Urothelium cell line (cell line): ENCODE measurements at regions not wholly inside any gene's neighbourhood (a gene's known extent, or its start where the extent isn't known, plus 50 kb on each side); places are given as distances from the start of the nearest gene placed in this dataset.
"Not testable (repeated sequence)": the region's sequence is repeated elsewhere in the genome, so short reads cannot be mapped to it uniquely, and the experiment has no call there.

Experiments used
- DNase-seq: peaks from one replicate; pipeline ENCODE4 v3.0.0; 2011; ENCODE audit warnings: low spot score, mixed read lengths
- FAIRE-seq: peaks from 2 replicates; lab custom pipeline; 2011; peaks lifted over from hg19 to GRCh38; lab: Jason Lieb, UNC

DNA sequence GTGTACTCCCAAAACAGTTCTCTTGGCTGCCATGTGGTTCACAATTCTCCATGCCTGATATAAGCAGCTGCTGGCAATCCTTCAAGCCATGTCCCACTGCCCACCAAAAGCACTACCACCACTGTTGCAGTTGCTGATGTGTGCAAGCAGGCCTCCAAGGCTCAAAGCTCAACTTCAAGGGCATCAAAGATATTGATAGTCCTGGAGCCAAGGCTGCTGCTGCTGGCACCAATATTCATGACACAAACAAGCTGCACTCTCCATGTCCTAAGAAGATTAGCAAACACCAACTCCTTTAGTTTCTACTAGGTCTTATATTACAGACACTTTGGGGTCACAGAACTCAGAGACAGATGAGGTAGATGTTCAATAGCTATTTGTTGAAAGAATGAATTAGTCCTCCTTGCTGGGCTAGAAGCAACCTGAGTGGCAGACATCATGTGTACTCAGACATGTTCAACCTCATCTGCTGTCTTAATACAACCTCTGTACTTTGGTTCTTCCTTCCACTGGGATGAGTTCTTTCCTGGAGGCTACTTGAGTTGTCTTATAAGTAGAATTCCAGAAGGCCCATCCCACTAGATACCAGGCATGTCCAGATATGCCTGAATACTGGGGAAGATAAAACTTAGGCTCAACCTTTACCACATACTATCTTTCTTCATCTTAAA lies 104.5 kb upstream of the UGP2 start:
- FAIRE-seq (no peak), DNase-seq (no peak)

DNA sequence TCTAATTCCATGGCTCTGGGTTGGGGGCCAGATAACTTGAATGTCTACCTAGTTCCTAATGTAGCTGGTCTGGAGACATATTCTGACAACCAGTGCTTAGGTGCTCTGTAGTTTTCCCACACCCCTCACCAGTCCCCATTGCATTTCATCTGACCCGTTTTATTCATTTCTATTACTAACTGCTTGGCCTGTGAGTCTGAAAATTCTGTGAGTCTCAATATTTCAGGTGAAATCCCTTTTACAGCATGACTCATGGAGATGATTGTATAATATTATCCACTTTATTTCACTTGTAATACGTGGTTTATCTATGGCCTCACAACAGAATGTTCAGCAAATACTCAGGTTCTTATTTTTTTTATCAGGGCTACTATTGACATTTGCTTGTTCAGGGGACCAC lies 103.7 kb upstream of the UGP2 start:
- DNase-seq (no peak), FAIRE-seq (no peak)

DNA sequence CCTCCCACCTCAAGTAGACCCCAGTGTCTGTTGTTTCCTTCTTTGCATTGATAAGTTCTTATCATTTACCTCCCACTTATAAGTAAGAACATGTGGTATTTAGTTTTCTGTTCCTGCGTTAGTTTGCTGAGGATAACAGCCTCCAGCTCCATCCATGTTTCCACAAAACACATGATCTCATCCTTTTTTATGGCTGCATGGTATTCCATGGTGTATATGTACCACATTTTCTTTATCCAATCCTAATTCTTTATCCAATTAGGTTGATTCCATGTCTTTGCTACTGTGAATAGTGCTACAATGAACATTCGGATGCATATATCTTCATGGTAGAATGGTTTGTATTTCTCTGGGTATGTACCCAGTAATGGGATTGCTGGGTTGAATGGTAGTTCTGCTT lies 102.5 kb upstream of the UGP2 start:
- not testable (repeated sequence) for FAIRE-seq, DNase-seq

DNA sequence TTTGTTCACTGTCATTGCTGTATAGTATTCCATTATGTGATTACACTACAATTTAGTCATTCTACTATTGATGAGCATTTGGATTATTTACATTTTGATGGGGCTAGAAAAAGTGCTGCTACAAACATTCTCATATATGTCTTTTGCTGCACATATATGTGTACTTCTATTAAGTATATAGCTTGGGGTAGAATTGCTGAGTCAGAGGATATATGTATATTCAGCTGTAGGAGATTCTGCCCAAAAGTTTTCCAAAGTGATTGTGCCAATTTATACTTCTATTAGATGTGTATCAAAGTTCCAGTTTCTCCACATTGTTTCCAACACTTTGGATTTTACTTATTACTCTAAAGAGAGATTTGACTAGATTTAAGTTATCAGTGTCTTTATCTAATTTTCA lies 101.7 kb upstream of the UGP2 start:
- no peak for DNase-seq

DNA sequence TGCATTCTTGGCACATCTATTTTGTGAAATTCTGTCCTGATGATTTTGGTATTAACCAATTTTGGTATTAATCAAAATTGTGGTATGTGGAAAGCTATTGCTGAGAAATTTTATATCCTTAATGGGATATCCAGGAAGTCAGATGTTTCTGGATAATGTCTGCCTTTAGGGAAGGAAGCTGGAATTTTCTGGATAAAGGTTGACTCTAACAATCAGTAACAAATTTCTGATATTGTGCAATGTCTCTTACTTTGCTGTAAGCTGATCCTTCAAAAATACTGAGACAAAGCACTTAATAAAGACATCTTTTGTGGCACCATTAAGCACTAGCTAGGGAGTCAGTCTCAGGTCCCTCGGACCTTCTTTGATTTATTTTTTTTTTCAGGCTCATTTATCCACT lies 100.8 kb upstream of the UGP2 start:
- DNase-seq: no peak

More for the DNA sequence above, 101.7 kb upstream of the UGP2 start:
- FAIRE-seq: no peak

DNA sequence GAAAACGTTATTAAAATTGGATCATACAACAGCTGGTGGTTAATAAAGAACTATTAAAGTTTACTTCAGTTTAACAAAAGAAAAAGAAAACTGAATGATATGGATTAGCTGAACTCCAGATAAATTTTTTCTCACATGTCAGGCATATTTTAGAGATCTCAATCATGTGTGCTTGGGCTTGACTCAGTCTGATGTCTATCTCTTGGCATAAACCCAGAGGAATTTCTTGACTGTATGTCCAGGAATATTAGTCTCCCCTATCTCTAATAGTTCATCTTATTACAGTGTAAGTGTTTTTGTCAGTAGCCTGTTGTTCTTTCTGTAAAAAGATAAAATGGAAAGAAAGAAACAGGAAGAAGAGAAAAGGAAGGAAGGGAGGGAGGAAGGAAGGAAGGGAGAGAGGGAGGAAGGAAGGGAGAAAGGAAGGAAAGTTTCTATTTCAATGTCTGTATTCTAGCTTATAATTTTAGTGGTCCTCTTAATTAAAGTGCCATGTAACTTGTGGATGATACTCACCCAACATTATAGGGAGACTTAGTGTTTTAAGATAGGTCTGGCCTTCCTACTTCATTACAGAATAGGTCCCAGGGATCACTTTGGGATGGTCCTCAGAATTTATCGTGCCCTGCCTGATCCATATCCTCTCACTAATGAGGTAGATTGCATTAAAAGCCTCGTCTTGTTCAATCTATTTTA lies 99.7 kb upstream of the UGP2 start:
- FAIRE-seq (peak; percentile 61), DNase-seq (no peak)

More for the DNA sequence above, 100.8 kb upstream of the UGP2 start:
- FAIRE-seq: no peak

DNA sequence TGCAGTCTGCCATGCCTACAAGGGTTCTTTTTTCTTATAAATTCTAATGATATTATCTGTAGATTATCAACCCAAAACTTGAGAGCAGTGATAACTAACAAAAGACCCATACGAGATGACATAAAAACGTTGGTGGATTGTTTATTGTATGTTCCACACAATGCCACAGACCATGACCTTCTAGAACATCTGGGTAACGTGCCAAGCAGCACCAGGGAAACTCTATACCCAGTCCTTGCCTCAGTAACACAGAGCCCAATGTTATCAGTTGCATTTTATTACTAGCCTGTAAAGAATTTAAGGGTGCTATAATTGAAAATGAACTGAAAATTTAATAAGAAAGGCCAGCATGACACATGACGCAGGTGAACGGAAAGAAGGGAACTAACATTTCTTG lies 99.1 kb upstream of the UGP2 start:
- DNase-seq (no peak), FAIRE-seq (no peak)

DNA sequence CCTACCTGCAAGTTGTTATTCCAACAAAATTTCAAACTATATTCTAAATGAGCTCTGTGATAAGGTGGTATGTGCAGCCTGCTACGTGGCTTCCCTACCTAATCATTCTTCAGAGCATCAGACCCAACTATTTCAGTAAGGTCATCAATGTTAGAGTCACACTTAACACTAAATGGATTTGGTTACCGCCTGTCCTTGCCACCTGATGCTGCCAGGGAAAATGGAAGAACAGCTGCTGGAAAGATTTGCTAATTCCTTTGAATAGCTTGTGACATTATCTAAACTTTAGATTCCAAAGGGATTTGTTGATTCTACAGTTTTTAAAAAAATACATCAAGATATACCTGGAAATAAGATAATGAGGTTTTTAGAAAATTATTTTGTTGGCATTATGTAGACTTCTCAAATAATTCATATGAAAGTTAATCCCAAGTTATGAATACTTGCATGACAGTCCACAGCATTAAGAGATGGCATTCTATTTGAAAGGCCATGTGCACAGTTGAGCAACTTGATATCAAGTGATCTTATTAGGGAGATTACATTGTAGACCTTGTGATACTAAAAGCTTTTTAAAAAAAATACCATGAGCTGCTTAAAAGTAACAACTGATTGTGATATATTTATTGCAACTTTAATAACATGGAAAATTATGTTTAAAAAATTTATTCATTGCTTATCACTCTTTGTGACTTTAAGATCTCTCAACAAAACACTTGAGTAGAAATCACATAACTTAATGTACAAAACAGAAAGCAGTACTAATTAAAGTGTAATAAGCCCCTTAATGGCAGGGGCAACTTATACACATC lies 98.3 kb upstream of the UGP2 start:
- FAIRE-seq: no peak
- DNase-seq: no peak

DNA sequence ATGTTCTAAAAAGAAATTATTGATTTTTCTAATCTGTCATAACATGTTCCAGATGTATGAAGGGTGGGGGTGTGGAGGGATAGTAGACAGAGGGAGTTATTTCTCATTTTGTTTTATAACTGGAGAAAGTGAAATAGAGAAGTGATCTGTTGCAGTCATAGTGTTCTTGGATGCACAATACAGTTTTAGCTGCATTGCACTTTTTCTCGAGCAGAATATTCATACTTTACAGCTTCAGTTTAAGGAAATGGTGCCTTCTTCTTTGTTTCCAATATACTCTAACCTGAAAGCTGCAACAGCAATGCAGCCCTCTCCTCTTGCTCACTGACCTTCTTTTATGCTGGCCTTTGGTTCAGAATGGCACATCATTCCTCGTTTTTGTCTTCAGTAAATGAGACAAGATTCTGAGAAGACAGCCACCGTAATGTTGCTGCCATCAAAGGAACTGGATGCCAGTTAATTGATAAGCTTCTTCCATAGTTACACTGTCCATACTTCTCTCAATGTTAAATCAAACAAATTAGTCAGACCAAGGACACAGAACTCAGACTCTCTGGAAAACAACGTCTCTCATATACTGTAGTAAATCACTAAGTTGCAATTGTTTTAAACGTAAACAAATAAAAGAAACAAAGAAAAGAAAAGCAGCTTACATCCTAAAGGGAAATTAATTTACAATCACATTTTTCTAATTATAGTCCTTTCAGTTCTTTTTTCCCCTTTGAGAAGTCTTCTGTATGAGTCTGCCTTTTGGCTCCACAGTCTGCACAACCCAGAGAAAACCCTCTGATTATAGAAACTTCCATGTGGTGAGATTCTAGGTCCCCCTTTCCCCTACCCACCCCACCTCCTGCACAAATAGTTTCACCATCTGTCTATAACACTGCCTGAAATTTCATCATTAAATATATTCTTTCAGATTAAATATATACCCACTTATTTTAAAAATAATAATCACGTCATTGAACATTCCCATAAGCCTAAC lies 97.4 kb upstream of the UGP2 start:
- FAIRE-seq (no peak), DNase-seq (no peak)

DNA sequence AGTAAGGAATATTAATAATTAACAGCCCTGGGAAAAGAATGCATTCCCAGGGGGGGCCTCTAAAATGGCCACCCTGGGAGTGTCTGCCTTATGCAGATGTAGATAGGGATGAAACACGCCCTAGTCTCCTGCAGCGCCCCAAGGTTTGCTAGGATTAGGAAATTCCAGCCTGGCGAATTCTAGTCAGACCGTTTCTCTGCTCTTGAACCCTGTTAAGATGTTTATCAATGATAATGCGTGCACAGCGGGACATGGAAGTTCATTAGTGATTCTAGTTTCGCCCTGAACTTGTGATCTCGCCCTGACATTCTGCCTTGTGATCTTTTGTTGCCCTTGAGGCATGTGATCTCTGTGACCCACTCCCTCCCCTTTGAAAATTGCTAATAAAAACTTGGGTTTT lies 95.1 kb upstream of the UGP2 start:
- FAIRE-seq, DNase-seq: not testable (repeated sequence)

DNA sequence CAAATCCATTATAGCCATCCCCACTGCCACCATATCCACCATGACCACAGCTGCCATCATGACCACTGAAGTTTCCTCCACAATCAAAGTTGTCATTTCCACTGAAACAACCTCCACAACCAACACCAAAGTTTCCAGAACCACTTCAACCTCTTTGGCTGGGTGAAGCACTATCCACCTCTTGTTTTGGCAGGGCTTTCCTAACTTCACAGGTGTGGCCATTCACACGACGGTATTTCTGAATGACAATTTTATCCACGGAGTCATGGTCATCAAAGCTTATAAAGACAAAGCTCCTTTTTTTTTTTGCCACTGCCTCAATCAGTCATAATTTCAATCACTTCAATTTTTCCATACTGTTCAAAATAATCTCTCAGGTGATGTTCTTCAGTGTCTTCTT lies 89.8 kb upstream of the UGP2 start:
- DNase-seq: no peak
- FAIRE-seq: no peak

DNA sequence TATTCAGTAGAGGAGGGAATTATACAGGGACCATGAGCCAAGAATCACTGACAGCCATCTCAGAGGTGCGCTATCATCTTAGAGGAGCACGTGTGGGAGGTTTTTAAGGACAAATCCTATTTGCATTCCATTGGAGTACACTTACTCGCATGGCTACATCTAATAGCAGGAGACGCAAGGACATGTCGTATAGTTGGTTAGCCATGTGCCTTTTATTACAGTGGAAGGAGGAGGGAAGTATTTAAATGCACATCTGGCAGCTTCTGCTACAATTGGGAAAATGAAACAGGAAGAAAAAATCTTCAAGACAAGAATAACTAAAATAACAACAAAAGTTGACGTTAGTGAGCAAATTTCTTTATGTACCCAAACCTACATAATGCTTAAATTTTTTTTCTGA lies 86.5 kb upstream of the UGP2 start:
- FAIRE-seq: no peak

DNA sequence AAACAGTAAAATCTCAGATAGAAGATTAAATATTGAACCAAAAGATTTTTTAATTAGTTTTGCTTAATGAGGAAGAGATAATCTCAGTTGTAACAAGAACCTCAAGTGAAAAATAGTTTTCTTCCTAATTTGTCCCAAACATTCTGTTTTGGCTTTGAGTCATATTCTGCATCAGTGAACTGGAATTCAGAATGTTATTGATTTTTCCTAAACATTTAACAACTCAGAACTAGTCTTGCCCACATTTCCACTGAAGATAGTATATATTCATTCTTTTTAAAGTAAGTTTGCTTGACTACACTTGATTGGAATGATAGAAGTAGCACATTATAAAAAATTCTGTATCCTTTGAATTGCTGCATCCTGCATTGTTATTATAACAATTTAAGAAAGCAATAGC lies 85.7 kb upstream of the UGP2 start:
- no peak for DNase-seq

More for the DNA sequence above, 86.5 kb upstream of the UGP2 start:
- DNase-seq: no peak

DNA sequence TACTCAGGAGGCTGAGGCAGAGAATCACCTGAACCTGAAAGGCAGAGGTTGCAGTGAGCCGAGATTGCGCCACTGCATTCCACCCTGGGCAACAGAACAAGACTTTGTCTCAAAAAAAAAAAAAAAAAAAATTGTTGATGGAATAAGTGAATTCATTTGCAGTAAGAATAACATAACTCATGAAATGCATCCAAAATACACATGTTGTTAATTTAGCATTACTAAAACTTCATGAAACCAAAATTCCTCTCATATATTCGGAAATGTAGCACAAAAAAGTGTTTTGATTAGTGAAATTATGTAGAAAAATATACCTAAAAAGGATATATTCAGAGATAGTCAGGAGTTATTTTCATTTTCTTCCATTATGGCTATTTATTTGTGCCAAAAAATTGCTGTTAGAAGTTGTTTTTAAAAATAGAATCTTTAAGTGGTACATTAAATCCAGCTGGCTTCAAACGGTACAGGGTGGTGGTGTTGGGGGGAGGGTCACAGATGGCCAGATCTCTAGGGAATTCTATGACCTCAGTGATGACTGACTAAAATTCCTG lies 78.2 kb upstream of the UGP2 start:
- FAIRE-seq: no peak
- no peak for DNase-seq

More for the DNA sequence above, 85.7 kb upstream of the UGP2 start:
- no peak for FAIRE-seq

DNA sequence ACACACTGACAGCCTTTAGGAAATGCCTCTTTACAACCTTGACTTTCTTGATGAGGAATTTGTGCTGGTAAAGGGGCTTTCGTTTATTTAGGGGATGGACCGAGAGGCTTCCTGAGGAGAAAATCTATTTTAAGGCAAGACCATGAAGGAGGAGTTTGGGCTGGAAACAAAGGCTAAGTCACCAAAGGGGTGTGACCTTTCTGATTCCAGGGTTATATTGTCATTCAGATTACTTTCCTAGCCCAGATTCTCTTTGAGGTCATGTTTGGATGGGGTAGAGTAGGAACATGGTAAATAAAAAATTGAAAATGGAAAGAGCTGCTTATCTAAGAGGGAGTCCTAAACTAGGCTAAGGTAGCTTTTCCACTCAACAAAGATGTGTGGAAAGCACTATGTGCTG lies 77.1 kb upstream of the UGP2 start:
- FAIRE-seq (no peak), DNase-seq (no peak)

DNA sequence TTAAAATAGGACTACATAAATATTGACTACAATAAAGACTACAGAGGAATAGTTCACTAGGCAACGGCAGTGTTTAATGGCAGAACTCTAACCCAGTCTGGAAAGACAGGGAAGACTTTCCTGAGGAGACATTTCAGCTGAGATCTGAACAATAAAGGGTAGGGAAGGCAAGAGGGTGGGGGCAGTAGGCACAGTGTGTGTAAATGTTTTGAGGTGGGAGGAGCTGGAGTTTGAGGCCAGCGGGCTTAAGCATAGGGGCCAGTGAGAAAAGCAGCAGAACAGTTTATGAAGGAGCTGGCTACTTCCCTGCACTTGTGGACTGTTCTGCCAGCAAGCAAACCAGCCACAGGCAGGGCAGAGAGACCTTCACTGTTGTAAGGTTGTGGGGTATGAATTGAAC lies 76.6 kb upstream of the UGP2 start:
- DNase-seq (no peak), FAIRE-seq (no peak)

DNA sequence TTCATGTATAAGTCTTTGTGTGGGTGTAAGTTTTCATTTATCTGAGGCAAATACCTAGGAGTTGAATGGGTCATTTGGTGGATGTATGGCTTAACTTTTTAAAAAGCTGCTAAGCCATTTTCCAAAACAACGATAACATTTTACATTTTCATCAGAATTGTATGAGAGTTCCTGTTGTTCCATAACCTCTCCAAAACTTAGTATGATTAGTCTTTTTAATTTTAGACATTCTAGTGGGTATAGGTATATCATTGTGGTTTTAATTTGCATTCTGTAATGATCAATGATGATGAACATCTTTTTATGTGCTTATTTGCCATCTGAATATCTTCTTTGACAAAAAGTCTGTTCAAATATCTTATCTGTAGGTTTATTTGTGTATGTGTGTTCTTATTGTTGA lies 74.4 kb upstream of the UGP2 start:
- DNase-seq (no peak), FAIRE-seq (no peak)

DNA sequence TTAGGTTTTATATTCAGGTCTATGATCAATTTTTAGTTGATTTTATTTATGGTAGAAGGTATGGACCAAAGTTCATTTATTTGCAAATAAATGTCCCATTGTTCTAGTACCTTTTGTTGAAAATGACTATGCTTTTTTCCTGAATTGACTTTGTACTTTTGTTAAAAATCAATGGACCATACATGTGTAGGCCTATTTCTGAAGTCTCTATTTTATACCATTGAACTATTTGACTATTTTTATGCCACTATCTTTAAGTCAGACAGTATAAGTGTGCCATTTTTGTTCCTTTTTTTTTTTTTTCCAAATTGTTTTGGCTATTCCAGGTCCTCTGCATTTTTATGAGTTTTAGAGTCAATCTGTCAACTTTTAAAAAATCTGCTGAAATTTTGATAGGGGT lies 73.6 kb upstream of the UGP2 start:
- no peak for FAIRE-seq

DNA sequence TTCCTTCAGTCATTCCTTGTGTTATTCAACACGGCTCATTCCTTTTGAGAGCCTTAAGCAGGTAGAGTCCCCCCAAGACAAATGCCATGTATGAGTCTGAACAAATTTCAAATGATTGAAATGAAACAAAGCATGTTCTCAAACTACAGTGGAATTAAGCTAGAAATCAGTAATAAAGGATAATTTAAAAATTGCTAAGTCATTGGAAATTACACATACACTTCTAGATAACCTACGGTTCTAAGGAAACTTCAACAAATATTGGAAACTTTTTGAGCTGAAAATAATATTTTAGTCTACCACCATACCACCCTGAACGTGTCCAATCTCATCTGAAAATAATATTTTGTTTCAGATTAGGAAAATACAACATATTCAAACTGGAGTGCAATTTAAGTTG lies 71.8 kb upstream of the UGP2 start:
- no peak for FAIRE-seq
- no peak for DNase-seq

More for the DNA sequence above, 73.6 kb upstream of the UGP2 start:
- no peak for DNase-seq

DNA sequence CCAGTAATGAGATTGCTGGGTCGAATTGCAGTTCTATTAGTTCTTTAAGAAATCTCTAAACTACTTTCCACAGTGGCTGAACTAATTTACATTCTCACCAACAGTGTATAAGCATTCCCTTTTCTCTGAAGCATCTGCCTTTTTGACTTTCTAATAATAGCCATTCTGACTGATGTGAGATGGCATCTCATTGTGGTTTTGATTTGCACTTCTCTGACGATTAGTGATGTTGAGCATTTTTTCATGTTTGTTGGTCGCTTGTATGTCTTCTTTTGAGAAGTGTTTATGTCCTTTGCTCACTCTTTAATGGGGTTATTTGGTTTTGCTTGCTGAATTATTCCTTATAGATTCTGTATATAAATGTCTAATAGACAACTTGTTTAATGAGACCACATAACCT lies 69.6 kb upstream of the UGP2 start:
- DNase-seq (no peak), FAIRE-seq (no peak)
